ENCODE measurements at regions not wholly inside any gene's neighbourhood (a gene's known extent, or its start where the extent isn't known, plus 50 kb on each side); places are given as distances from the start of the nearest gene placed in this dataset.

DNA sequence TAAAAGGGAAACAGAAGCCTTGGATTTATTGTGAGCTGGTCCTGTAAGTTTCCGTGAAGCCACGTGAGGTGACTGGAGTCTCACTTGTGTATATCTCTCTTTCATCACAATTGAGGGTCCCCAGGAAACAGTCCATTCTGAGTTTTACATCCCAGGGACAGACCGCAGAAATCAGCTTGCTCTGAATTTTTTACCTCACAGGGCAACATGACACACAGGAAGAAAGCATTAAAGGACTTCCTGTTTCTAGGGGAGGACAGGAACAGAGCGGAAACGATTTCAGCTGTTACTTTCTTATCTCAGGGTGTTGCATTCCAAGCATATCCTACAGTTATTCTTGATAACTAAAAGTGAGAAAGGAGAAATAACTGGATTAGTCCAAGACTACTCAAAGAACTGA, 553.5 kb downstream of the TRAM1L1 start:
- TF ChIP-seq, protein P1, sequence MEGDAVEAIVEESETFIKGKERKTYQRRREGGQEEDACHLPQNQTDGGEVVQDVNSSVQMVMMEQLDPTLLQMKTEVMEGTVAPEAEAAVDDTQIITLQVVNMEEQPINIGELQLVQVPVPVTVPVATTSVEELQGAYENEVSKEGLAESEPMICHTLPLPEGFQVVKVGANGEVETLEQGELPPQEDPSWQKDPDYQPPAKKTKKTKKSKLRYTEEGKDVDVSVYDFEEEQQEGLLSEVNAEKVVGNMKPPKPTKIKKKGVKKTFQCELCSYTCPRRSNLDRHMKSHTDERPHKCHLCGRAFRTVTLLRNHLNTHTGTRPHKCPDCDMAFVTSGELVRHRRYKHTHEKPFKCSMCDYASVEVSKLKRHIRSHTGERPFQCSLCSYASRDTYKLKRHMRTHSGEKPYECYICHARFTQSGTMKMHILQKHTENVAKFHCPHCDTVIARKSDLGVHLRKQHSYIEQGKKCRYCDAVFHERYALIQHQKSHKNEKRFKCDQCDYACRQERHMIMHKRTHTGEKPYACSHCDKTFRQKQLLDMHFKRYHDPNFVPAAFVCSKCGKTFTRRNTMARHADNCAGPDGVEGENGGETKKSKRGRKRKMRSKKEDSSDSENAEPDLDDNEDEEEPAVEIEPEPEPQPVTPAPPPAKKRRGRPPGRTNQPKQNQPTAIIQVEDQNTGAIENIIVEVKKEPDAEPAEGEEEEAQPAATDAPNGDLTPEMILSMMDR (IDR thresholded peaks at IDR 0.05; ENCODE audit: control insufficient read depth, extremely low read depth, insufficient read depth): no peak
- no peak overlapping the region for H3K4me3 ChIP-seq (ENCODE audit: low read depth, low read length)
- no peak for DNase-seq (ENCODE audit: low read depth)

DNA sequence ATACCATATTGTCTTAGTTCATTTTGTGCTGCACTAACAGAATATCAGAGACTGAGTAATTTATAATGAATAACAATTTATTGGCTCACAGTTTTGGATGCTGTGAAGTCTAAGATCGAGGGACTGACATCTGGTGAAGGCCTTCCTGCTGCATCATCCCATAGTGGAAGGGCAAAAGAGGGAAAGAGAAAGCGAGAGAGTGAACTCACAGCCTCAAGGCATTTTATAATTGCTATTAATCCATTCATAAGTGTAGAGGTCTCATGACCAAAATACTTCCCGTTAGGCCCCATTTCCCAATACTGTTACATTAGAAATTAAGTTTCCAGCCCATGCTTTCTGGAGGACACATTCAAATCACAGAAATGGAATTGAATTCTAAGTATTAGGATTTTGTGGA, 554.4 kb downstream of the TRAM1L1 start:
- TF ChIP-seq, protein P1 (IDR thresholded peaks at IDR 0.05; ENCODE audit: control insufficient read depth, extremely low read depth, insufficient read depth): no peak
- no peak for DNase-seq (ENCODE audit: low read depth)
- no peak overlapping the region for H3K4me3 ChIP-seq (ENCODE audit: low read depth, low read length)

DNA sequence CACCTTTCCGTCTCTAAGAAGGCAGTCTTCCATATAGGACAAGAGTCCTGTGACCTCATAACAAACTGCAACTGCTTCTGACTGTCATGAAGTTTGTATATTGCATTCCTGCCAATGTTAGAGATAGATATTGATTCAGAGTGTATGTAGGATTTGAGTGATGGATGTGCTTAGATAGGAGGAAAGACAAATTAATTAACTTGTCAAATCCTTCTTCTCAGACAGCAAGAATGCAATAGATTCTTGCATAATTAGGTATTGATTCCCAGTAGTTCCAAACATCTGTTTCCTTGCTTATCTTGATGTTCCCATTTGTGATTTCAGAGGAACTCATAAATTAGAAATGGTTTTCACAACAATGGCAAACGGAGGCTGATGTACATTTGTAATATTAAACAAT, 555.3 kb downstream of the TRAM1L1 start:
- no peak for DNase-seq (ENCODE audit: low read depth)
- TF ChIP-seq, protein P1 (IDR thresholded peaks at IDR 0.05; ENCODE audit: control insufficient read depth, extremely low read depth, insufficient read depth): no peak
- no peak overlapping the region for H3K4me3 ChIP-seq (ENCODE audit: low read depth, low read length)

DNA sequence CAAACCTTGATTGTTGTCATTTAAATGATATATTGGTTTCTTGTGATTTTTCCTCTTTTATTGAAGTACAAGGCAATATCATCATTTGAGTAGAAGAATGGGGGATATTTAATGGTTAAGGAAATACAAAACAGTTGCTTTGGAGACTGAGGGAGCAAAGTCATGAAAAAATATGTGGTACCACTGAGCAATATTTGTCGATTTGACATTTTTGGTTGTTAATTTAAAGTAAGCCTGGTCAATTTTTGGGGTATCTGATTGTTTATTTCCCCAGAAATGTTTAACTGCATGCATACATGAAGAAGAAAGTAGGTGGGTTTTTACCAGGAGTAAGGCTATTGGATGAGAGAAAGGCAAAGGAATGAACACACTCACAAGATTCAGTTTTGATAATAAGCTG, 556.2 kb downstream of the TRAM1L1 start:
- DNase-seq (ENCODE audit: low read depth): no peak
- H3K4me3 ChIP-seq (ENCODE audit: low read depth, low read length): no peak overlapping the region
- TF ChIP-seq, protein P1 (IDR thresholded peaks at IDR 0.05; ENCODE audit: control insufficient read depth, extremely low read depth, insufficient read depth): no peak

DNA sequence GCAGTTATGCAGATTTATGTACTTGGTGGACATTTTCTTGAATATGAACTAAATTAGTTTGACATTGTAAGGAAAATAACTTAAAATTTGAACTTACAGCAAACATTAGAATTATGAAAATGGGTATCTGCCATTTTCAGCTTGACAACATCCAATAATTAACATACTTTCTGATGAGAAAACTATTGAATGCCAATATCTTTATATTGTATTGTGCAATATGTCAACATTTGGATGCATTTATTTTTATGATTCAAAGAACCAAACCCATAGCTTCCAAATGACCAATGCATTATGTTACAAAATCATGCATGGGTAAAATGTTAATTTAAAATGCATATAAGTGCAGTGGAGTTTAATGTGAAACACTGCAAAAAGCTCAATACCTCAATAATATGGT, 562.5 kb downstream of the TRAM1L1 start:
- TF ChIP-seq, protein P1 (IDR thresholded peaks at IDR 0.05; ENCODE audit: control insufficient read depth, extremely low read depth, insufficient read depth): no peak
- H3K4me3 ChIP-seq (ENCODE audit: low read depth, low read length): no peak overlapping the region
- DNase-seq (ENCODE audit: low read depth): no peak

DNA sequence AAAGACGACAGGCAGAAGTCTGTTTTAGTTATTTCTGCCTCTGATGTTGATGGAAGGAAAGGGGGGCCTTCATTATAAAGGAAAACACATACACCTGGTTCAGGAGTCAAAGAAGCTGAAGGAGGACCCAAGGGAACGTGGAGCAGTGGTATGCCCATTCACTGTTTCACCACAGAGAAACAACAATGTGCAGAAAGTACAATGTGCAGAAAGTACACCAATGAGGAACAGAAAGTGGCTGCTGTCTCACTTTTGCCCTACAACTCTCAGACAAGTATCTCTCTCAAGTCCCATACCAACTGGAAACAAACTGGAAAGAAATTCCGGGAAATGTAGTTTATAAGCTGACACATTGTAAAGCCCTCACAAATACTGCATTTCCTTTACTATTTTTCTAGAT, 564.5 kb downstream of the TRAM1L1 start:
- no peak overlapping the region for H3K4me3 ChIP-seq (ENCODE audit: low read depth, low read length)
- DNase-seq (ENCODE audit: low read depth): no peak
- TF ChIP-seq, protein P1 (IDR thresholded peaks at IDR 0.05; ENCODE audit: control insufficient read depth, extremely low read depth, insufficient read depth): no peak

DNA sequence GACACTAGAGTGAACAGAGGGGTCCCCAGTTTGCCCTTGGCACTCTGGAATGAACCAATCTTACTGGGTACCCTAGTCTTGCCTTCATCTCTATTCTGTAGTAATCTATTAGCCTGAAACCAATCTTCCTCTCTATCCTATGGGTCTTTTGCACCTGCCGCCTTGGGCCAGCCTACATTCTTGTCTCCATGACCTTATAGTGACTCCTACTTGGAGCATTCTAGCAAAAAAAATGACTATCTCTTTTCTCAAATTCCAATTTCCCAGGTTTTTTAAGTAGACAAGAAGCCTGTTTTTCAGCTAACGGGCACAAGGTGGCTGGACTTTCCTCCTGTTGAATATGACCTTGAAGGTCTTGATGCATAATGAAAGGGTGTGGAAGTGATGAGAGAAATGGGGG, 568.7 kb downstream of the TRAM1L1 start:
- DNase-seq (ENCODE audit: low read depth): no peak
- H3K4me3 ChIP-seq (ENCODE audit: low read depth, low read length): no peak overlapping the region
- TF ChIP-seq, protein P1 (IDR thresholded peaks at IDR 0.05; ENCODE audit: control insufficient read depth, extremely low read depth, insufficient read depth): no peak

All from LNCaP clone FGC (cell line).